ENCODE measurements at regions not wholly inside any gene's neighbourhood (a gene's known extent, or its start where the extent isn't known, plus 50 kb on each side); places are given as distances from the start of the nearest gene placed in this dataset.

GRCh38 chr6:169069356-169069755 is 184.3 kb downstream of the THBS2 start:
- no peak for TF ChIP-seq GATA3 (IDR thresholded peaks at IDR 0.05; ENCODE audit: low read depth, low read length)

DNA sequence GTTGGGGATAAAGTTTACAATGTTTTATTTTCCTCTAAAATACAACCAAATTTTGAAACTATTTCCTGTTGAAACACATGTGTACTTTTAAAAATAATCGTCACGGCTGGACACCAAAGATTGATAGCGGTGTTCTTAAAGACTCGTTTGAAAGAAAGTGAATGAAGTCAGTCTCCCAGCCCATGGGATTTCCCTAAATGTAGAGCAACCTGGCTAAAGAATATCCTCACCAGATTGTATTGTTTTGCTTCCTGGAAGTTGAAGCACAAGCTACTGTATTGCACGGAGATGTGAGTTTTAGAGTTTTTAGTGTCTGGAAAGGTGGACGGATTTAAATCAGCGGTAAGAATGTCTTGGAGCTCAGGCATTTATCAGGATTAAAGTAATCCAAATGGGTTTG is 189.5 kb downstream of the THBS2 start:
- TF ChIP-seq GATA2 (IDR thresholded peaks at IDR 0.05; ENCODE audit: low read depth, low read length) (no peak), GATA3 (IDR thresholded peaks at IDR 0.05; ENCODE audit: low read depth, low read length) (no peak)

GRCh38 chr6:169062272-169062671 is 191.4 kb downstream of the THBS2 start:
- TF ChIP-seq GATA3 (IDR thresholded peaks at IDR 0.05; ENCODE audit: low read depth, low read length) (no peak), GATA2 (IDR thresholded peaks at IDR 0.05; ENCODE audit: low read depth, low read length) (no peak)

DNA sequence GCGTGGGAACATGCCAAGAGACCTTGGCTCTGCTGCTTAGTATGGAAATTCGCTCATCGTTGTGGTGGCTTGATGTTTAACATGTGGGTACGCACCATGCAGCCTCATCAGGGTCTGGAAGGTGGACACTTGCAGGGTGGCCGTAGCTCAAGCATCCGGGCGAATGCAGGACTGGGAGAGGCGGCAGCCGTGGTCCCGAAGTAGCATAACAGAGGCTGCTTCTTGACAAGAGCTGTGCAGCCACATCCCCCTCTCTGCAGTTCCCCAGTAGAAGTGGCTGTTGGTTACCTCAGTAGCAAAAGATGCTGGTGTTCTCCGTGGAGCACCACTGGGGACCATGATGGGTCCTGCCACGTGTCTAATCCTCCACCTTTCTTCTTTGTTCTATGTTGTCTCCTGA is 195.0 kb downstream of the THBS2 start:
- TF ChIP-seq GATA2 (IDR thresholded peaks at IDR 0.05; ENCODE audit: low read depth, low read length) (no peak), GATA3 (IDR thresholded peaks at IDR 0.05; ENCODE audit: low read depth, low read length) (no peak)

DNA sequence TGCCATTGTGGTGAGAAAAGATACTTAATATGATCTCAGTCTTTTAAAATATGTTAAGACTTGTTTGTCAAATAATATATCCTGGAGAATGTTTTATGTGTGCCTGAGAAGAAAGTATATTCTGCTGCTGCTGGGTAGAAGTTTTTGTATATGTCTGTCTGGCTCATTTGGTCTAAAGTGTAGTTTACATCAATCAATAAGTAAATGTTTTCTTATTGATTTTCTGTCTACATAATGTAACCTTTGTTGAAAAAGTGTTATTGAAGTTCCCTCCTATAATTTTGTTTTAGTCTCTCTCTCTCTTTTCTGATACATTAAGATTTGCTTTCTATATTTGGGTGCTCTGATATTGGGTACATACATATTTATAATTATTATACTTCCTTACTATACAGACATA is 201.2 kb downstream of the THBS2 start:
- TF ChIP-seq GATA3 (IDR thresholded peaks at IDR 0.05; ENCODE audit: low read depth, low read length) (no peak), GATA2 (IDR thresholded peaks at IDR 0.05; ENCODE audit: low read depth, low read length) (no peak)

GRCh38 chr6:169051371-169051770 is 202.3 kb downstream of the THBS2 start:
- TF ChIP-seq GATA3 (IDR thresholded peaks at IDR 0.05; ENCODE audit: low read depth, low read length) = no peak
- TF ChIP-seq GATA2 (IDR thresholded peaks at IDR 0.05; ENCODE audit: low read depth, low read length) = no peak

- no peak for TF ChIP-seq GATA3 (IDR thresholded peaks at IDR 0.05; ENCODE audit: low read depth, low read length)
- TF ChIP-seq GATA2 (IDR thresholded peaks at IDR 0.05; ENCODE audit: low read depth, low read length) = no peak
Measured at GRCh38 chr6:169048865-169049205, 204.8 kb downstream of the THBS2 start.

GRCh38 chr6:169048185-169048864 is 205.3 kb downstream of the THBS2 start:
- TF ChIP-seq GATA3 (IDR thresholded peaks at IDR 0.05; ENCODE audit: low read depth, low read length) (no peak), GATA2 (IDR thresholded peaks at IDR 0.05; ENCODE audit: low read depth, low read length) (no peak)

- no peak for TF ChIP-seq GATA2 (IDR thresholded peaks at IDR 0.05; ENCODE audit: low read depth, low read length)
- TF ChIP-seq GATA3 (IDR thresholded peaks at IDR 0.05; ENCODE audit: low read depth, low read length) = no peak
Measured at GRCh38 chr6:169047345-169047744, 206.3 kb downstream of the THBS2 start.

DNA sequence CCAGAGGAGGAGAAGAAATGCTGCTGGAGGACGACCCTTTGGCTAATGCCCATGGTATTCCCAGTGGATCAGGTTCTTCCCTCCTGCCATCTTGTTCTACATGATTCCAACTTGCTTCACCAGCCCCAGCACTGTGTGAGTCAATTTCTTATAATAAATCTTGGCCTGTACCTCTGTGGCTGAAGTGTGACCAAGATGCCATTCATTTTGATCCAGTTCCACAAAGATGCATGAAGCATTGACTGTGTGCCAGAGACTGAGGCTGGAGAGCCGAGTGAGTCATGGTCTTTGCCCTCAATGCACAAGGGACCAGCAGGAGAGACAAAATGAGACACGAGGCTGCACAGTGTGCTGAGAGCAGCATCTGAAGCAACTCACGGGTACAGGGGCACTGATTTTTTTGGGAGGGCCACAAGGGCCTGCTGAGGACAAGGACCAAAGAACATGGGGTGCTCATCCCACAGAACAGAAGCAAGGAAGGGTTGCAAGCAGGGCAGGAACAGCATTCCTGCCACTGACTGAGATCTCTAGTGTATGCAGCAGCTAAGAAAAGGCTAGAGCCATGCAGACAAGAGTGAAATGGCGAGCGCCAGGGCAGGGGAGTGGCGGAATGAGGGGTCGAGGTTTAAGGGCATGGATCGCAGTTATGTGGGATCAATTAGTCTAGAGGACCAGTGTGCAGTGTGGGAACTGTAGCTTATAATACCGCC is 207.0 kb downstream of the THBS2 start:
- TF ChIP-seq GATA2 (IDR thresholded peaks at IDR 0.05; ENCODE audit: low read depth, low read length) = no peak
- no peak for TF ChIP-seq GATA3 (IDR thresholded peaks at IDR 0.05; ENCODE audit: low read depth, low read length)

GRCh38 chr6:169046021-169046420 is 207.6 kb downstream of the THBS2 start:
- TF ChIP-seq GATA2 (IDR thresholded peaks at IDR 0.05; ENCODE audit: low read depth, low read length) = no peak
- TF ChIP-seq GATA3 (IDR thresholded peaks at IDR 0.05; ENCODE audit: low read depth, low read length) = no peak

GRCh38 chr6:169045486-169045885 is 208.2 kb downstream of the THBS2 start:
- TF ChIP-seq GATA2 (IDR thresholded peaks at IDR 0.05; ENCODE audit: low read depth, low read length) = no peak
- TF ChIP-seq GATA3 (IDR thresholded peaks at IDR 0.05; ENCODE audit: low read depth, low read length) = no peak

- TF ChIP-seq GATA3 (IDR thresholded peaks at IDR 0.05; ENCODE audit: low read depth, low read length) (no peak), GATA2 (IDR thresholded peaks at IDR 0.05; ENCODE audit: low read depth, low read length) (no peak)
Measured at GRCh38 chr6:169044381-169045230, 209.0 kb downstream of the THBS2 start.

DNA sequence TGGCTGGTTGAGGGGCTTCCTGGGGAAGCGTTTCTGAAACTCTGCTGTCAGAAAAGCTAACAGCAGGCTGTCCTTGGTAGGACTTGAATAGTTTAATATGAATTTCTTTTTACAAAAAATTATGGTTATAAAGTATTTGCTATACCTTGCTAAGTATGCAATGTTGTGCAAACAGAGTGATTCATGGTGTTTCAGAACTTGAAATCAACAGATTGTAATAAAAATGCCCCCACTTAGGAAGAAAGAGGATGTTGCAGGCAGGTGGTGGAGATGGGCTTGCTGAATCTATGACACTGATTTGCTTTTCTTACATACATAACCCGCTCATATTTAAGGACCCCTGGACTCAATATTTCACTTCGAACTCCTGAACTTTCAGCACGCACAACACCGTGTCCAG is 211.6 kb downstream of the THBS2 start:
- TF ChIP-seq GATA3 (IDR thresholded peaks at IDR 0.05; ENCODE audit: low read depth, low read length) = no peak
- TF ChIP-seq GATA2 (IDR thresholded peaks at IDR 0.05; ENCODE audit: low read depth, low read length) = no peak

DNA sequence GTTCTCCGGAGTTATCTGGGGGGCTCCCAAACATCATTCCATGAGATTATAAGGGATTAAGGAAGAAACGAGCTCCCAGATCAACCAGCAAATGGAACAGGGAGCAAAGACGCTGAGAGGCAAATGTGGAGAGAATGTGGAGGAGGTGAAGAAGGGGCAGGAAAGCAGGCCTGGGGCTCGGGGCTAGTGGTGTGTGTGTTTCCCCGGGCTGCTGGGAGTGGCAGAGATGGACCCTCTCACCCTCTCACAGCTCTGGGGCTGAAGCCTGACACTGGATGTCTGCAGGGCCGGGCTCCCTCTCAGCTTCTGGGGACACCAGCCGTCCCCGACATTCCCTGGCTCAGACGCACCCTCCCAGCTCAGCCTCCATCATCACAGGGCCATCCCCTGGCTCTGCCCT is 212.6 kb downstream of the THBS2 start:
- no peak for TF ChIP-seq GATA3 (IDR thresholded peaks at IDR 0.05; ENCODE audit: low read depth, low read length)
- no peak for TF ChIP-seq GATA2 (IDR thresholded peaks at IDR 0.05; ENCODE audit: low read depth, low read length)

All from SH-SY5Y (cell line).